Erythroblast (primary cell): ENCODE measurements at regions not wholly inside any gene's neighbourhood (a gene's known extent, or its start where the extent isn't known, plus 50 kb on each side); places are given as distances from the start of the nearest gene placed in this dataset.

Experiments
- GATA1 ChIP-seq: IDR thresholded peaks from 2 replicates; pipeline ENCODE4 v1.6.1; 2011; ENCODE audit warnings: low read depth, mild to moderate bottlenecking, control low read depth, low read length, moderate library complexity
- POLR2A ChIP-seq: IDR thresholded peaks from 2 replicates; pipeline ENCODE4 v1.6.1; 2011; ENCODE audit warnings: mild to moderate bottlenecking, low read length

GRCh38 chr10:78459639-78460037, 426.0 kb downstream of the RPS24 start:
- TF ChIP-seq POLR2A (no peak), GATA1 (no peak)
